HG02885 (cell line): ENCODE measurements at regions not wholly inside any gene's neighbourhood (a gene's known extent, or its start where the extent isn't known, plus 50 kb on each side); places are given as distances from the start of the nearest gene placed in this dataset.

ENCODE experiments used
- ATAC-seq: cut with Tn5 transposase; IDR thresholded peaks from one replicate; pipeline ENCODE4 v1.9.1; 2021; ENCODE audit warnings: mild to moderate bottlenecking; ENCODE audit not compliant: unreplicated experiment, poor library complexity

- no peak for ATAC-seq
Observed at GRCh38 chr2:217396586-217396985, 536.7 kb upstream of the TNP1 start.

- ATAC-seq: no peak
Observed at GRCh38 chr2:217396165-217396564, 536.3 kb upstream of the TNP1 start.

- ATAC-seq: no peak
Observed at GRCh38 chr2:217394510-217395351, 534.9 kb upstream of the TNP1 start.

- ATAC-seq: no peak
Observed at GRCh38 chr2:217393585-217394032, 533.7 kb upstream of the TNP1 start.

GRCh38 chr2:217392930-217393584 is 533.2 kb upstream of the TNP1 start:
- ATAC-seq: no peak

DNA sequence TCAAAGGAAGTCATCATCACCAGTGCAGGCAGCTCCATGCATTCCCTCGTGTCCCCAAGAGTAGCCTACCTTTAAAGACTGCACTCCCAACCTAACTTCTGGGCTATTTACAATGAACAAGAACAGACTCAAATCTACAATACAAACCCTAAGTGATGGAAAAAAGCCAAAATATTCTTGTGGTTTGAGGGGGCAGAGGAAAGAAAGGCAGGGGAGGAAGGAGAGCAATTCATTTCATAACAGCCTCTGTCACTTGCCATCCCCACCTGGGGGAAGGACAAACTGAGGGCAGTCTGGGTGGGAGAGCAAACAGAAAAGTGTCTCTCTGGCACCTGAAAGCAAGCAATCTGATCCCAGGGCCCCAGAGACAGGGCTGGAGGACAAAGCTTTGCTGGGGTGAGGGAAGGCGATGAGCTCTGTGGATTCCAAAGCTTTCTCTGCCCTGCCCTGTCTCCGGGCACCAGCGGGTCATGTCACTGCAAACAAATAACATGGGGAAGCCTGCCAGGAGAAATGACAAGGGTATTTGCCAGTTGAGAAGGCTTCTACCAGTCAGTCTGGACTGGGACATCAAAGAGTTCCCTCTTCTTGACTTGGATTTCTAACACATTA is 528.0 kb upstream of the TNP1 start:
- ATAC-seq: no peak

DNA sequence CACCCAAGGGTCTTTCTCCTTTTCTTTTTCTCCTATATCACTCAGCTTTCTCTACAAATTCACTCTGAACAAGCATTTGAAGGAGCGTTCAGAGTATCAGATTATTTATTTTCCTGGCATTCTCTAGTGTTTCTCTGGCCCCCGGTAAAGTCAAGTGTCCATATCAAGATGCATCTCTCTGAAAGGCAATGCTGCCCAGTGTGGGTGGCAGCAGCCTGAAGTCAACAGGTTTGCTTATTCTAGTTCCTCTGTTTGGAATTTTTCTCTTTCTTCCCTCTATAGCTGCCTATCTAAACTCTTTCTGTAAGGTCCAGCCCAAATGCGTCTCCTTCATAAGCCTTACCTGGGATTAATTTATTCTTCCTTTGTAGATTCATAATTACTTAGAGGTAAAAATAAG is 526.2 kb upstream of the TNP1 start:
- ATAC-seq: no peak

GRCh38 chr2:217383620-217384019 is 523.8 kb upstream of the TNP1 start:
- no peak for ATAC-seq

DNA sequence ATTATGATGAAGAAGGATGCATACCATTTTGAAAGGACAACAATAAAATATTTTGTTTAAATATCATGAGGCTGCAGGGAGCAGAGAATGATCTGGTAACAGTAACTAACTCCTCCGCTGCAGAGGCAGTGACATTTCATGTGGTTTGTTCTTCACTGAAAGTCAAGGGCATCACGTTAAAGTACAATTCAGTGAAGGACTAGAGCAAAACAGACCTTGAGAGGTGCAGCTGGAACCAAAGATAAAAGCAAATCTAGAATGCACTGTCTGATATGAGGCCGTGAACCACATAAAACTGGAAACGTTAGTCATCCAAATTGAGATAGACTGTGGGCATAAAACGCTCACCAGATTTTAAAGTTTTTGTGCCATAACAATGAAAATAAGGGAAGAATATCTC is 522.9 kb upstream of the TNP1 start:
- ATAC-seq: no peak

DNA sequence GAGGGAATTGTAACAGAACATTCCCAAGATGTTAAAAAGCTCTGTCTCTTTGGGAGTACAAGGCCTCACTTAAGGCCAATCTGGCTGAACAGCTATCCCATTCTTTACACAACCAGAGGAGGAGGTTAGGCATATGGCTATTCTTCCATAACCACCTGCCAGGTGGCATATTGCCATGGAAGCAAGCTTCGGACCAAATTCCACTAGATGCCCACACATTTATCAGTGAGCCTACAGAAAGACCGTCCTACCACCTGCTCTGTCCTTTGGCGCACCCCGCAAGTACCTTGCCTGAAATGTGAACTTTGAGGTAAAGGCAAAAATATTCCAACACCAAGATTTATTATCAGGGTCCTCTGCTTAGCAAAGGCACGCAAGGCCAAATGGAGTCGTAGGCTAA is 519.9 kb upstream of the TNP1 start:
- ATAC-seq: no peak

DNA sequence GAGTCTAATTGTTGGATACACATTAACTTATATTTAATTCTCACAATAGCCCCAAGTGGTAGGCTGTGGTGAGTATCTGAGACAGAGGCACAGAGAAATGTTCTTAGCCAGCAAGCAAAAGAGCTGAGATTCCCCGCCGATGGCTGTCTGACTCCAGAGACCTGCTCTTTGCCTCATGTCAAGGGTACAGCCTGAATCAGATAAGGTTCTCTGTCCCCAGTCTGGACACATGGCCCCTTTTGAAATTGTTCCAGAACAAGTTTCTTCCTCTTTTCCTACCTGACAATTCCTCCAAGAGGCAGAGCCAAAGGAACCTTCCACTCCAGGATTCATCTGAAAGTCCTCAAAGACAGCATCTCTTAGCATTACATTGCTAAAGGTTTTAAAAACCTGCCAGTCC is 512.9 kb upstream of the TNP1 start:
- ATAC-seq: no peak

DNA sequence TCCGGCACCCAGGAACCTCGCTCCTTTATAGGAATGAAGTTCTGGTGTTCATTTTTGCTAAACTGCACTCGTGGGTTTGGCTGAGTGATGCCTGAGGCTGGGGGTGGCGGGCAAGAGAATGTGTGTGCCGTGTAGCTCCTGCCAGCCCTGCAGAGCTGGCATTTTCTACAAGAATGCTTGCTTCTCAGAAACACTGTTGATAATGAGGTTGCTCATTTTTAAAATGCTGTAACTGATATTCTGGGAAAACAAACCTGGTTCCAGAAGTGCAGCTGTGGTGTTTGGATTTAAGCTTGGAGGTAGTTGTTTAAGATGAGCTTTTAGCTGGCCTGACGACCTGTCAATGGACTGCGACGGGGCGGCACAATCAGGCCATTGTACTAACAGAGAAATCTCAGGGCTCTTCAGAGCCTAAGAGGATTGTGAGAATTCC is 511.9 kb upstream of the TNP1 start:
- ATAC-seq: no peak

DNA sequence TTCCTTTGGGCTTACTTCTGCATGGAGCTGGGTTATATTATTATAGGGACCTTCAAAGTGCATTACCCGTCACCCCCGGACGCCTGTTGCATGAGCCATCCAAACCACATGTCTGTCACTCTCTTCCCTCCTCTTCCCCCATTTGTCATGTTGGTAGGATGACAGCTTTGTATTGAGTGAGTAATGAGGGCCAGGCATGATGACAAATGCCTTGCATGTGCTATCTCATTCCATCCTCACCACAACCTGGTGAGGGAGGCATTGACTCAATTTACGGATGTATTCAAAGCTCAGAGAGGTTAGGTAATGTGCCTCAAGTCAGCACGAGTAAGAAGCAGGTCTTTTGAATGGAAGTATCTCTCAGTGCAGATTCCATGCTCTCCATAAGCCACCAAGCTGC is 510.5 kb upstream of the TNP1 start:
- no peak for ATAC-seq

- ATAC-seq: no peak
Observed at GRCh38 chr2:217367464-217367863, 507.6 kb upstream of the TNP1 start.

DNA sequence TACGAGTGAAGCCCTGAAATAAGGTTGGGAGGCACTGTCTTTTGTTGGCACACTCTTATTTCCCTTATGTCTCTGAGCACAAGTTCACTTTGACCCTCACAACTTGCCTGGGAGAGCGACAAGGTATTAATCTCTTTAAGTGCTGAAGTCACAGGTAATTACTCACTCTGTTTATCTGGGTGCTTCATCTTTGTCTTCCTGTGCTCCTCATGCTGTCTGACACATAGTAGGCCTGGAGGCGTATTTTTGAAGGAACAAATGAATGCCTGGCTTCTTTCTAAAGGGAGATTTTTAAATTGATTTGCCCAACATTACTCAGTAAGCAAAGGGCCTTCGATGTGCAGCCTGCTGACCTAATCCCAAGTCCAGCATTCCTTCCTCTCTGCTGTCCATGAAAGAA is 507.1 kb upstream of the TNP1 start:
- no peak for ATAC-seq

GRCh38 chr2:217366266-217366895 is 506.5 kb upstream of the TNP1 start:
- no peak for ATAC-seq

GRCh38 chr2:217365656-217366055 is 505.8 kb upstream of the TNP1 start:
- ATAC-seq: no peak

DNA sequence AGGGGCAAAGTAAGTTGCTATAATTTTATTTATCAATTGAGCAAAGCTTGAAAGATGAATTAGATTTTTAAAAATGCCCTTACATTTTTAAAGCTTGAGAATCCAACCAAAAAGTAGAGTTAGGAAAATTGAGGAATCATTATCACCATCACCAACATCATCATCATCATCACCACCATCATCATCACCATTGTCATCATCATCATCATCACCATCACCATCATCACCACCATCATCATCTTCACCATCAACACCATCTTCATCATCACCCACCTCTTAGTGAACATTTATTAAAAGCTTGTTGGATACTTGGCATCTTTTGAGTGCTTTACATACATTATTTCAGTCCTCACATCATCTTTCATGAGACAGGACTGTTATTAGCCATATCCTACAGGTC is 504.4 kb upstream of the TNP1 start:
- no peak for ATAC-seq

GRCh38 chr2:217363470-217363869 is 503.6 kb upstream of the TNP1 start:
- no peak for ATAC-seq

DNA sequence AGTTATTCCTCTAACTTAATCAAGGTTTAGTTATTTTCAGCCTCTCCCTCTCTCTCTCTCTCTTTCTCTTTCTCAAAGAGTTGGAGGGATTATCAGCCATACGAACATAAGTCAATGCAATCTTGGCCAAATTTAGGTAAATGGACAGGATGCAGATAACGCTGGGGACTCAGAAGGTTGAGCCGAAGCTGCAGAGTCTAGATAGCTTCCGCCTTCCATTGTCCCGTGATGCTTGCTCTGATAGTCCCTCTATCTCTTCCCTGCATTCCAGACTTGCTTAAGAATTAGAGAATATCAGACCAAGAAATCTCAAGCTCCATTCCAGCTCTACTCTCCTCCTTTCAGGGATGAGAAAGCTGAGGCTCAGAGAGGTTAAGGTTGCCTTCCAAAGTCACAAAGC is 502.8 kb upstream of the TNP1 start:
- ATAC-seq: no peak

DNA sequence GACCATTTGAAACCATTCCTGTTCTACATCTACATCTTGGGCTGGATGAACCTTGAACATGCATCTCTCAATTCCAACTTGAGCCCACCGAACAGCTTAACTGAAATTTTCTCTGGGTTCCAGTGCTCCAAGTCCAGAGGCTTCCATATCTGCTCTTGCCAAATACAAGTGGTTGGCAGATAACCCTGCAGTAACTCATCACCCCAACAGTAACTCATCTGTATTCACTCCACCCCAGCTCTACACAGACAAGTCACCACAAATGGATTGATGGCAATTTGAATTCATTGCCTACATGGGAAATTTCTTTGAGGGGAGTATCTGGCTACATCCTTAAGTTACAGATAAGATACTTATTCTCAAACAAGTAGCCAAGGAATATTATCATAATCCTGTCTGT is 502.4 kb upstream of the TNP1 start:
- ATAC-seq: no peak
